IPS-18a (cell line): ENCODE measurements at regions not wholly inside any gene's neighbourhood (a gene's known extent, or its start where the extent isn't known, plus 50 kb on each side); places are given as distances from the start of the nearest gene placed in this dataset.
"Not testable (repeated sequence)": the region's sequence is repeated elsewhere in the genome, so short reads cannot be mapped to it uniquely, and the experiment has no call there.

Experiments
- H3K27ac ChIP-seq: one replicate; pipeline ENCODE4 v1.5.1; 2013; ENCODE audit warnings: low read length
- H3K27me3 ChIP-seq: one replicate; pipeline ENCODE4 v1.6.1; 2013; ENCODE audit warnings: mild to moderate bottlenecking, low read length; ENCODE audit not compliant: control insufficient read depth, insufficient read depth
- H3K36me3 ChIP-seq: one replicate; pipeline ENCODE4 v1.6.1; 2013; ENCODE audit warnings: low read depth, low read length; ENCODE audit not compliant: control insufficient read depth
- H3K4me1 ChIP-seq: one replicate; pipeline ENCODE4 v1.6.1; 2013; ENCODE audit warnings: low read depth, low read length; ENCODE audit not compliant: control insufficient read depth
- H3K4me3 ChIP-seq: one replicate; pipeline ENCODE4 v1.5.1; 2013; ENCODE audit warnings: low read length
- H3K9ac ChIP-seq: one replicate; pipeline ENCODE4 v1.6.1; 2013; ENCODE audit warnings: mild to moderate bottlenecking, low read length, moderate library complexity
- H3K9me3 ChIP-seq: one replicate; pipeline ENCODE4 v1.6.1; 2013; ENCODE audit warnings: low read depth, low read length; ENCODE audit not compliant: control insufficient read depth

GRCh38 chr16:51268237-51268636 is 117.2 kb upstream of the SALL1 start:
- Histone ChIP-seq H3K4me3 (no peak overlapping the region), H3K27me3 (no peaks in the 10 kb centered on the region), H3K4me1 (no peaks in the 10 kb centered on the region), H3K9me3 (no peaks in the 10 kb centered on the region), H3K36me3 (no peaks in the 10 kb centered on the region), H3K9ac (no peak overlapping the region), H3K27ac (no peak overlapping the region)

- no peak overlapping the region for H3K4me3 ChIP-seq
- H3K36me3 ChIP-seq: no peaks in the 10 kb centered on the region
- no peak overlapping the region for H3K9ac ChIP-seq
- no peaks in the 10 kb centered on the region for H3K9me3 ChIP-seq
- H3K27me3 ChIP-seq: no peaks in the 10 kb centered on the region
- no peak overlapping the region for H3K27ac ChIP-seq
- no peaks in the 10 kb centered on the region for H3K4me1 ChIP-seq
These were observed 116.6 kb upstream of the SALL1 start for GRCh38 chr16:51267681-51268080.

- Histone ChIP-seq H3K36me3 (no peaks in the 10 kb centered on the region), H3K27ac (no peak overlapping the region), H3K4me1 (no peaks in the 10 kb centered on the region), H3K4me3 (no peak overlapping the region), H3K27me3 (no peaks in the 10 kb centered on the region), H3K9ac (no peak overlapping the region), H3K9me3 (peaks cover 4% of the 10 kb centered on the region)
These were observed 111.4 kb upstream of the SALL1 start for GRCh38 chr16:51262428-51262827.

GRCh38 chr16:51261919-51262318 is 110.8 kb upstream of the SALL1 start:
- no peak overlapping the region for H3K4me3 ChIP-seq
- H3K9ac ChIP-seq: no peak overlapping the region
- no peak overlapping the region for H3K27ac ChIP-seq
- H3K27me3 ChIP-seq: no peaks in the 10 kb centered on the region
- H3K9me3 ChIP-seq: peaks cover 4% of the 10 kb centered on the region
- no peaks in the 10 kb centered on the region for H3K4me1 ChIP-seq
- H3K36me3 ChIP-seq: no peaks in the 10 kb centered on the region

- peaks cover 4% of the 10 kb centered on the region for H3K9me3 ChIP-seq
These were observed 104.4 kb upstream of the SALL1 start for GRCh38 chr16:51255349-51255972.

GRCh38 chr16:51254390-51254789 is 103.3 kb upstream of the SALL1 start:
- not testable (repeated sequence) for H3K36me3 ChIP-seq

More at GRCh38 chr16:51255349-51255972, 104.4 kb upstream of the SALL1 start:
- Histone ChIP-seq H3K27ac (no peak overlapping the region), H3K36me3 (no peaks in the 10 kb centered on the region), H3K4me3 (no peak overlapping the region), H3K4me1 (no peaks in the 10 kb centered on the region), H3K9ac (no peak overlapping the region), H3K27me3 (no peaks in the 10 kb centered on the region)

GRCh38 chr16:51248217-51248616 is 97.1 kb upstream of the SALL1 start:
- H3K27me3 ChIP-seq: no peaks in the 10 kb centered on the region
- no peak overlapping the region for H3K9ac ChIP-seq
- H3K36me3 ChIP-seq: no peaks in the 10 kb centered on the region
- no peak overlapping the region for H3K27ac ChIP-seq
- no peak overlapping the region for H3K4me3 ChIP-seq
- peaks cover 4% of the 10 kb centered on the region for H3K4me1 ChIP-seq
- H3K9me3 ChIP-seq: no peaks in the 10 kb centered on the region

More at GRCh38 chr16:51254390-51254789, 103.3 kb upstream of the SALL1 start:
- H3K27ac ChIP-seq, H3K4me3 ChIP-seq, H3K9ac ChIP-seq, H3K27me3 ChIP-seq, H3K9me3 ChIP-seq, H3K4me1 ChIP-seq: not testable (repeated sequence)

- no peak overlapping the region for H3K4me3 ChIP-seq
- no peak overlapping the region for H3K27ac ChIP-seq
- H3K4me1 ChIP-seq: peaks cover 4% of the 10 kb centered on the region
- H3K9ac ChIP-seq: no peak overlapping the region
- H3K27me3 ChIP-seq: no peaks in the 10 kb centered on the region
- H3K9me3 ChIP-seq: no peaks in the 10 kb centered on the region
- H3K36me3 ChIP-seq: no peaks in the 10 kb centered on the region
These were observed 94.6 kb upstream of the SALL1 start for GRCh38 chr16:51245658-51245995.

GRCh38 chr16:51244887-51245657 is 94.0 kb upstream of the SALL1 start:
- no peaks in the 10 kb centered on the region for H3K9me3 ChIP-seq
- H3K9ac ChIP-seq: no peak overlapping the region
- H3K4me1 ChIP-seq: peaks cover 4% of the 10 kb centered on the region
- H3K27me3 ChIP-seq: no peaks in the 10 kb centered on the region
- H3K27ac ChIP-seq: no peak overlapping the region
- no peak overlapping the region for H3K4me3 ChIP-seq
- H3K36me3 ChIP-seq: no peaks in the 10 kb centered on the region

- no peak overlapping the region for H3K27ac ChIP-seq
- no peak overlapping the region for H3K9ac ChIP-seq
- H3K9me3 ChIP-seq: no peaks in the 10 kb centered on the region
- H3K36me3 ChIP-seq: no peaks in the 10 kb centered on the region
- peaks cover 4% of the 10 kb centered on the region for H3K4me1 ChIP-seq
- no peak overlapping the region for H3K4me3 ChIP-seq
- no peaks in the 10 kb centered on the region for H3K27me3 ChIP-seq
These were observed 92.9 kb upstream of the SALL1 start for GRCh38 chr16:51243936-51244436.

GRCh38 chr16:51242296-51242994 is 91.4 kb upstream of the SALL1 start:
- H3K4me3 ChIP-seq: no peak overlapping the region
- no peak overlapping the region for H3K9ac ChIP-seq
- H3K27me3 ChIP-seq: no peaks in the 10 kb centered on the region
- H3K9me3 ChIP-seq: no peaks in the 10 kb centered on the region
- no peak overlapping the region for H3K27ac ChIP-seq
- H3K4me1 ChIP-seq: peaks cover 14% of the 10 kb centered on the region
- H3K36me3 ChIP-seq: no peaks in the 10 kb centered on the region
